Stimulated activated CD4-positive, alpha-beta T cell treated with anti-CD3 and anti-CD28 coated beads, Interleukin-4, amount 100 ng/mL, for 4 hours (primary cell): ENCODE measurements at regions not wholly inside any gene's neighbourhood (a gene's known extent, or its start where the extent isn't known, plus 50 kb on each side); places are given as distances from the start of the nearest gene placed in this dataset.

Experiments
- DNase-seq, 2 experiments: peaks; one replicate each; pipeline ENCODE4 v3.0.0-alpha.2; 2020

GRCh38 chr10:105971460-105971859, 1193.0 kb downstream of the SORCS1 start:
- no peak for DNase-seq

- no peak for DNase-seq
Observed at GRCh38 chr10:105969884-105970377, 1194.6 kb downstream of the SORCS1 start.

GRCh38 chr10:105968666-105969065, 1195.8 kb downstream of the SORCS1 start:
- DNase-seq = no peak

- no peak for DNase-seq
Observed at GRCh38 chr10:105967256-105967655, 1197.2 kb downstream of the SORCS1 start.

- no peak for DNase-seq
Observed at GRCh38 chr10:105965141-105965540, 1199.4 kb downstream of the SORCS1 start.

- DNase-seq = no peak
Observed at GRCh38 chr10:105964009-105964408, 1200.5 kb downstream of the SORCS1 start.

- DNase-seq = no peak
Observed at GRCh38 chr10:105963334-105963884, 1201.1 kb downstream of the SORCS1 start.

- no peak for DNase-seq
Observed at GRCh38 chr10:105956550-105956949, 1208.0 kb downstream of the SORCS1 start.

GRCh38 chr10:105953861-105954260, 1210.6 kb downstream of the SORCS1 start:
- no peak for DNase-seq

GRCh38 chr10:105953056-105953455, 1211.5 kb downstream of the SORCS1 start:
- no peak for DNase-seq

GRCh38 chr10:105952153-105952552, 1212.4 kb downstream of the SORCS1 start:
- DNase-seq = no peak

- DNase-seq = peak in 1 of 2 experiments; percentile 5
Observed at GRCh38 chr10:105950410-105950809, 1214.1 kb downstream of the SORCS1 start.

GRCh38 chr10:105949721-105950120, 1214.8 kb downstream of the SORCS1 start:
- no peak for DNase-seq

GRCh38 chr10:105925045-105925785, 1239.3 kb downstream of the SORCS1 start:
- DNase-seq = no peak

GRCh38 chr10:105921348-105921747, 1243.2 kb downstream of the SORCS1 start:
- DNase-seq = no peak

GRCh38 chr10:105914432-105914831, 1250.1 kb downstream of the SORCS1 start:
- no peak for DNase-seq

- DNase-seq = no peak
Observed at GRCh38 chr10:105908701-105909100, 1255.8 kb downstream of the SORCS1 start.

GRCh38 chr10:105885495-105885894, 1244.4 kb downstream of the SORCS3 start:
- no peak for DNase-seq

GRCh38 chr10:105879401-105879800, 1238.3 kb downstream of the SORCS3 start:
- no peak for DNase-seq

- DNase-seq = no peak
Observed at GRCh38 chr10:105875050-105875449, 1234.0 kb downstream of the SORCS3 start.

- no peak for DNase-seq
Observed at GRCh38 chr10:105872665-105873064, 1231.6 kb downstream of the SORCS3 start.

GRCh38 chr10:105868935-105869334, 1227.8 kb downstream of the SORCS3 start:
- DNase-seq = no peak

- no peak for DNase-seq
Observed at GRCh38 chr10:105864854-105865253, 1223.8 kb downstream of the SORCS3 start.
